Vagina (tissue), 2 donors: ENCODE measurements at regions not wholly inside any gene's neighbourhood (a gene's known extent, or its start where the extent isn't known, plus 50 kb on each side); places are given as distances from the start of the nearest gene placed in this dataset.

Source experiments
- CTCF ChIP-seq, 3 experiments: fragments of 450-650 bp in 2 of 3; fragments of 200-600 bp in 1 of 3; sonication (generic) in 1 of 3; IDR thresholded peaks; one replicate each; pipeline ENCODE4 v1.5.1; 2017 to 2019; ENCODE audit warnings: antibody characterized with exemption in 3 of 3, mild to moderate bottlenecking in 2 of 3, moderate library complexity in 2 of 3
- POLR2A ChIP-seq, 2 donors: fragments of 450-650 bp; IDR thresholded peaks; one replicate each; pipeline ENCODE4 v1.6.1; 2017; ENCODE audit warnings: antibody characterized with exemption in 2 of 2, mild to moderate bottlenecking in 2 of 2, moderate library complexity in 2 of 2

- TF ChIP-seq CTCF (IDR thresholded peaks at IDR 0.05): no peak
- TF ChIP-seq POLR2A (IDR thresholded peaks at IDR 0.05): no peak
Observed at GRCh38 chr2:120938045-120938771, 202.5 kb downstream of the GLI2 start.
